Osteoblast (primary cell): ENCODE measurements at regions not wholly inside any gene's neighbourhood (a gene's known extent, or its start where the extent isn't known, plus 50 kb on each side); places are given as distances from the start of the nearest gene placed in this dataset.

Experiments used
- DNase-seq: peaks from one replicate; pipeline ENCODE4 v3.0.0; 2011; ENCODE audit warnings: low spot score, mixed read lengths; ENCODE audit not compliant: insufficient read length; ENCODE audit errors: missing footprints
- H2AFZ ChIP-seq: 2 replicates; pipeline ENCODE4 v1.6.0; 2011; ENCODE audit warnings: mild to moderate bottlenecking, low read length
- H3K27ac ChIP-seq: 2 replicates; pipeline ENCODE4 v1.5.1; 2011; ENCODE audit warnings: mild to moderate bottlenecking, low read depth, low read length, moderate library complexity
- H3K27me3 ChIP-seq: 2 replicates; pipeline ENCODE4 v1.6.0; 2012; ENCODE audit warnings: mild to moderate bottlenecking, control low read depth, inconsistent platforms, low read length, moderate library complexity; ENCODE audit not compliant: insufficient read depth
- H3K36me3 ChIP-seq: 2 replicates; pipeline ENCODE4 v1.5.1; 2011; ENCODE audit warnings: mild to moderate bottlenecking, low read length, control low read depth, moderate library complexity; ENCODE audit not compliant: insufficient read depth
- H3K4me1 ChIP-seq: 2 replicates; pipeline ENCODE4 v1.5.1; 2011; ENCODE audit warnings: mild to moderate bottlenecking, low read length, control low read depth, moderate library complexity; ENCODE audit not compliant: insufficient read depth
- H3K4me2 ChIP-seq: 2 replicates; pipeline ENCODE4 v1.6.0; 2011; ENCODE audit warnings: mild to moderate bottlenecking, low read length; ENCODE audit not compliant: insufficient read depth
- H3K4me3 ChIP-seq: fragments of 200-600 bp; sonication (generic); 3 replicates; pipeline ENCODE4 v1.5.1; 2012; ENCODE audit warnings: mild to moderate bottlenecking, low read length, inconsistent platforms; ENCODE audit not compliant: insufficient read depth
- H3K79me2 ChIP-seq: 2 replicates; pipeline ENCODE4 v1.6.0; 2012; ENCODE audit warnings: mild to moderate bottlenecking, low read length, control low read depth, inconsistent platforms; ENCODE audit not compliant: insufficient read depth
- H3K9me3 ChIP-seq: 2 replicates; pipeline ENCODE4 v1.5.1; 2011; ENCODE audit warnings: low read depth, low read length, control low read depth
- H4K20me1 ChIP-seq: 2 replicates; pipeline ENCODE4 v1.6.0; 2012; ENCODE audit warnings: mild to moderate bottlenecking, low read length, control low read depth; ENCODE audit not compliant: insufficient read depth
- CTCF ChIP-seq: IDR thresholded peaks from 2 replicates; pipeline ENCODE4 v1.5.1; 2011; ENCODE audit warnings: mild to moderate bottlenecking, low read depth, low read length, moderate library complexity; ENCODE audit errors: extremely low read depth

- TF ChIP-seq CTCF: no peak
- Histone ChIP-seq H3K36me3 (no peaks in the 10 kb centered on the region), H4K20me1 (no peaks in the 10 kb centered on the region), H2AFZ (no peak overlapping the region), H3K4me3 (no peak overlapping the region), H3K4me1 (no peaks in the 10 kb centered on the region), H3K27ac (no peak overlapping the region), H3K9me3 (no peaks in the 10 kb centered on the region), H3K79me2 (no peaks in the 10 kb centered on the region), H3K27me3 (no peaks in the 10 kb centered on the region), H3K4me2 (no peak overlapping the region)
- DNase-seq: no peak
Observed at GRCh38 chrX:146385529-146385928, 424.0 kb upstream of the CXorf51B start.

GRCh38 chrX:146396409-146396808 is 413.2 kb upstream of the CXorf51B start:
- H3K4me2 ChIP-seq: no peak overlapping the region
- no peaks in the 10 kb centered on the region for H3K27me3 ChIP-seq
- no peak overlapping the region for H3K27ac ChIP-seq
- no peaks in the 10 kb centered on the region for H3K79me2 ChIP-seq
- H4K20me1 ChIP-seq: no peaks in the 10 kb centered on the region
- TF ChIP-seq CTCF: no peak
- no peaks in the 10 kb centered on the region for H3K36me3 ChIP-seq
- no peaks in the 10 kb centered on the region for H3K4me1 ChIP-seq
- DNase-seq: peak; percentile 14
- H3K4me3 ChIP-seq: no peak overlapping the region
- no peak overlapping the region for H2AFZ ChIP-seq
- no peaks in the 10 kb centered on the region for H3K9me3 ChIP-seq

- DNase-seq: no peak
- no peaks in the 10 kb centered on the region for H3K27me3 ChIP-seq
- H3K79me2 ChIP-seq: no peaks in the 10 kb centered on the region
- no peak overlapping the region for H3K4me3 ChIP-seq
- no peaks in the 10 kb centered on the region for H3K4me1 ChIP-seq
- H2AFZ ChIP-seq: no peak overlapping the region
- H3K36me3 ChIP-seq: no peaks in the 10 kb centered on the region
- no peak overlapping the region for H3K27ac ChIP-seq
- no peak for TF ChIP-seq CTCF
- no peaks in the 10 kb centered on the region for H4K20me1 ChIP-seq
- no peaks in the 10 kb centered on the region for H3K9me3 ChIP-seq
- no peak overlapping the region for H3K4me2 ChIP-seq
Observed at GRCh38 chrX:146409528-146409927, 400.0 kb upstream of the CXorf51B start.

GRCh38 chrX:146424422-146424821 is 385.1 kb upstream of the CXorf51B start:
- H3K36me3 ChIP-seq: no peaks in the 10 kb centered on the region
- no peaks in the 10 kb centered on the region for H3K27me3 ChIP-seq
- DNase-seq: no peak
- TF ChIP-seq CTCF: no peak
- no peak overlapping the region for H2AFZ ChIP-seq
- H3K27ac ChIP-seq: no peak overlapping the region
- H3K4me3 ChIP-seq: no peak overlapping the region
- no peaks in the 10 kb centered on the region for H3K79me2 ChIP-seq
- no peak overlapping the region for H3K4me2 ChIP-seq
- H3K4me1 ChIP-seq: no peaks in the 10 kb centered on the region
- H4K20me1 ChIP-seq: no peaks in the 10 kb centered on the region
- peaks cover 4% of the 10 kb centered on the region for H3K9me3 ChIP-seq
